NOMO-1 treated with dmso at 0.1 percent for 144 hours (cell line): ENCODE measurements at regions not wholly inside any gene's neighbourhood (a gene's known extent, or its start where the extent isn't known, plus 50 kb on each side); places are given as distances from the start of the nearest gene placed in this dataset.

ENCODE experiments used
- DNase-seq: peaks from one replicate; lab custom pipeline; 2025; ENCODE audit not compliant: unreplicated experiment; lab: John Stamatoyannopoulos, UW

DNA sequence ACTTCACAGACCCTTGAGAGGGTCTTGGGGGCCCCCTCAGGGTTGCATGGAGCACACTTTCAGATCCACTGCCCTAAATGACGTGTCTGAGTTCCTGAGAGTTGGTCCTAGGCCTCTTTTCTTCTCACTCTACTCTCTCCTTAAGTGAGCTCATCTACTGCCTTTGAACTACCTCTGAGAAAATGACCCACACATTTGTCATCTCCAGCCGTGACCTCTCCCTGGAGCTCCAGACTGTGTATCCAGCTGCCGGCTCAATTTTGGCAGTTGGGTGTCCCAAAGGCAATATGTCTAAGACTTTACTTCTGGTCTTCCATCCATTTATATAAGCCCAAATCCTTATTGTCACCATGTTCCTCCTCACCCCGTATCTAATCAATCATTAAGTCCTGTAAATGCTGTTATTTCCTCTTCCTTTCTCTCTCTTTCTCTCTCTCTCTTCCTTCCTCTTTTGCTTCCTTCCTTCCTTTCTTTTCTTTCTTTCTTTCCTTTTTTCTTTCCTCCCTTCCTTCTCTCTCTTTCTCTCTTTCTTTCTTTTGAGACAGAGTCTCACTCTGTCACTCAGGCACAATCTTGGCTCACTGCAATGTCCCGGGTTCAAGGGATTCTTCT is 51.2 kb upstream of the HSPA9 start:
- no peak for DNase-seq

DNA sequence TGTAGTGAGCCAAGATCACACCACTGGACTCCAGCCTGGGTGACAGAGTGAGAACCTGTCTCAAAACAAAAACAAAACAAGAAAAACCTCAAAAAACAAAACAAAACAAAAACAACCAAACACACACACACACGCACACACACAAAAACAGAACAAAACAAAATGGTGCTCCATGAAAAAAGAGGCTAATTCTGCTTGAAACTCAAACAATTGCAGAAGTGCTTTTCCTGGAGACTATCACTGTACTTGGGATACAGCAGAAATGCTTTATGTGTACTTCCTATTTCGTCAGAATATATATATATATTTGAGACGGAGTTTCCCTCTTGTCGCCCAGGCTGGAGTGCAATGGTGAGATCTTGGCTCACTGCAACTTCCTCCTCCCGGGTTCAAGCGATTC is 49.9 kb upstream of the HSPA9 start:
- no peak for DNase-seq
